HG03097 (cell line): ENCODE measurements at regions not wholly inside any gene's neighbourhood (a gene's known extent, or its start where the extent isn't known, plus 50 kb on each side); places are given as distances from the start of the nearest gene placed in this dataset.
A peak's percentile ranks its signal among the peaks of the same experiment; 100 is the strongest.

Source experiments
- ATAC-seq: cut with Tn5 transposase; IDR thresholded peaks from one replicate; pipeline ENCODE4 v1.9.1; 2021; ENCODE audit not compliant: unreplicated experiment, low FRiP score

- ATAC-seq: no peak
These were observed 266.3 kb downstream of the FBXW7 start for GRCh38 chr4:152269448-152270191.

GRCh38 chr4:152267811-152268210, 268.1 kb downstream of the FBXW7 start:
- no peak for ATAC-seq

- no peak for ATAC-seq
These were observed 268.9 kb downstream of the FBXW7 start for GRCh38 chr4:152266831-152267480.

GRCh38 chr4:152265149-152265621, 270.7 kb downstream of the FBXW7 start:
- ATAC-seq: no peak

- ATAC-seq: no peak
These were observed 271.8 kb downstream of the FBXW7 start for GRCh38 chr4:152264106-152264505.

GRCh38 chr4:152259866-152260265, 276.0 kb downstream of the FBXW7 start:
- no peak for ATAC-seq

- no peak for ATAC-seq
These were observed 276.8 kb downstream of the FBXW7 start for GRCh38 chr4:152258804-152259708.

GRCh38 chr4:152258391-152258790, 277.5 kb downstream of the FBXW7 start:
- no peak for ATAC-seq

- ATAC-seq: no peak
These were observed 278.3 kb downstream of the FBXW7 start for GRCh38 chr4:152257601-152258066.

GRCh38 chr4:152256996-152257395, 278.9 kb downstream of the FBXW7 start:
- ATAC-seq: no peak

GRCh38 chr4:152255437-152255836, 280.5 kb downstream of the FBXW7 start:
- ATAC-seq: peak; percentile 89

GRCh38 chr4:152248347-152248746, 287.5 kb downstream of the FBXW7 start:
- no peak for ATAC-seq

GRCh38 chr4:152247271-152247975, 288.5 kb downstream of the FBXW7 start:
- no peak for ATAC-seq

- no peak for ATAC-seq
These were observed 289.2 kb downstream of the FBXW7 start for GRCh38 chr4:152246659-152247058.

- no peak for ATAC-seq
These were observed 290.2 kb downstream of the FBXW7 start for GRCh38 chr4:152245680-152246079.

- ATAC-seq: no peak
These were observed 291.2 kb downstream of the FBXW7 start for GRCh38 chr4:152244659-152245058.

GRCh38 chr4:152243896-152244595, 291.8 kb downstream of the FBXW7 start:
- ATAC-seq: no peak

GRCh38 chr4:152243206-152243605, 292.7 kb downstream of the FBXW7 start:
- no peak for ATAC-seq

GRCh38 chr4:152240232-152240631, 295.7 kb downstream of the FBXW7 start:
- ATAC-seq: no peak

- ATAC-seq: no peak
These were observed 296.7 kb downstream of the FBXW7 start for GRCh38 chr4:152239216-152239615.
